ENCODE measurements at regions not wholly inside any gene's neighbourhood (a gene's known extent, or its start where the extent isn't known, plus 50 kb on each side); places are given as distances from the start of the nearest gene placed in this dataset.

- no peaks in the 10 kb centered on the region for H3K4me1 Mint-ChIP-seq
- H3K36me3 Mint-ChIP-seq: peaks cover 15% of the 10 kb centered on the region
- TF ChIP-seq CTCF (IDR thresholded peaks at IDR 0.05) (peak; percentile 63), NFYB (CRISPR knock-in tag; conservative IDR thresholded peaks at IDR 0.05; ENCODE audit: low read depth) (no peak), ELF4 (CRISPR knock-in tag; IDR thresholded peaks at IDR 0.05; ENCODE audit: low read depth) (no peak)
- no peak overlapping the region for H3K4me3 Mint-ChIP-seq
- POLR2A ChIA-PET: no interaction called here
- H3K27ac Mint-ChIP-seq: no peak overlapping the region
- DNase-seq (ENCODE audit: low spot score) (no peak), ATAC-seq (peak; percentile 85)
- CTCF ChIA-PET: interaction anchor here (0.7 to 1.6 kb wide), 4 partner anchors 10 to 69 kb away, joined by 3 to 7 read pairs (median 4); no protein-coding TSS in a partner anchor
- peaks cover 4% of the 10 kb centered on the region; the same call in 1 of the 2 replicates for H3K27me3 Mint-ChIP-seq (ENCODE audit: low read depth)
- H3K9me3 Mint-ChIP-seq: peaks cover 37% of the 10 kb centered on the region
Measured at GRCh38 chr5:1737790-1738405, 61.7 kb downstream of the MRPL36 start.

- Mint-ChIP-seq H3K36me3 (peaks cover 15% of the 10 kb centered on the region), H3K4me3 (no peak overlapping the region), H3K27me3 (ENCODE audit: low read depth) (peaks cover 4% of the 10 kb centered on the region; the same call in 1 of the 2 replicates), H3K27ac (no peak overlapping the region), H3K9me3 (peaks cover 34% of the 10 kb centered on the region), H3K4me1 (no peaks in the 10 kb centered on the region)
- ChIA-PET POLR2A (no interaction called here), CTCF (interaction anchor here (0.7 to 1.6 kb wide), 7 partner anchors 9 to 69 kb away, joined by 3 to 7 read pairs (median 4); no protein-coding TSS in a partner anchor)
- DNase-seq (ENCODE audit: low spot score) (no peak), ATAC-seq (peak; percentile 48)
- TF ChIP-seq ATF2 (CRISPR knock-in tag; IDR thresholded peaks at IDR 0.05; ENCODE audit: borderline replicate concordance, low read depth): no peak
- no peak for TF ChIP-seq NFYB (CRISPR knock-in tag; conservative IDR thresholded peaks at IDR 0.05; ENCODE audit: low read depth)
- TF ChIP-seq JAZF1 (CRISPR knock-in tag; IDR thresholded peaks at IDR 0.05): no peak
- TF ChIP-seq CREB1 (CRISPR knock-in tag; IDR thresholded peaks at IDR 0.05): no peak
- TF ChIP-seq CREM (CRISPR knock-in tag; IDR thresholded peaks at IDR 0.05): no peak
- TF ChIP-seq ZNF263 (CRISPR knock-in tag; IDR thresholded peaks at IDR 0.05; ENCODE audit: low read depth): no peak
- no peak for TF ChIP-seq ZBTB21 (CRISPR knock-in tag; IDR thresholded peaks at IDR 0.05; ENCODE audit: borderline replicate concordance)
- TF ChIP-seq SMAD4 (CRISPR knock-in tag; IDR thresholded peaks at IDR 0.05): no peak
- TF ChIP-seq STAT6 (CRISPR knock-in tag; conservative IDR thresholded peaks at IDR 0.05; ENCODE audit: low read depth): no peak
- no peak for TF ChIP-seq MLX (CRISPR knock-in tag; IDR thresholded peaks at IDR 0.05)
- no peak for TF ChIP-seq GRHL2 (CRISPR knock-in tag; IDR thresholded peaks at IDR 0.05; ENCODE audit: insufficient replicate concordance, severe bottlenecking)
- TF ChIP-seq PRDM15 (CRISPR knock-in tag; IDR thresholded peaks at IDR 0.05): no peak
- TF ChIP-seq OVOL2 (CRISPR knock-in tag; IDR thresholded peaks at IDR 0.05; ENCODE audit: borderline replicate concordance): no peak
- TF ChIP-seq NFE2L1 (CRISPR knock-in tag; IDR thresholded peaks at IDR 0.05): no peak
- no peak for TF ChIP-seq CTCF (IDR thresholded peaks at IDR 0.05)
- TF ChIP-seq FOXP4 (CRISPR knock-in tag; IDR thresholded peaks at IDR 0.05): no peak
Measured at GRCh38 chr5:1736889-1737711, 62.5 kb downstream of the MRPL36 start.

All from WTC11 (cell line).